ENCODE measurements at regions not wholly inside any gene's neighbourhood (a gene's known extent, or its start where the extent isn't known, plus 50 kb on each side); places are given as distances from the start of the nearest gene placed in this dataset.
"Not testable (repeated sequence)": the region's sequence is repeated elsewhere in the genome, so short reads cannot be mapped to it uniquely, and the experiment has no call there.

DNA sequence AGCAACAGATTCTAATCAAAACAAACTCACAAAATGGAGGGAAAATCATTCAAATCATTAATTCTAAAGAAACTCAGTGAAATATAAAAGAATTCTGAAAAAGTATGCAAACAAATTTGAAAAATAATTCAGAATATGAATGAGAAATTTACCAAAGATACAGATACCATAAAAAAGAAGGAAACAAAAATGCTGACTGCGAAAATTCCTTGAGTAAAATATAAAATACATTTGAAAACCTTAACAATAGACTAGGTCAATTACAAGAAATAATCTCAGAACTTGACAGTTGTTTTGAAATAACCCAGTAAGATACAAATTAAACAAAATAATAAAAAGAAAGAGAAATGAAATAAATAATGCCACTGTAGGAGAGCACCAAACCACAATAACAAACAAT, 1289.0 kb downstream of the SLITRK1 start:
- DNase-seq (ENCODE audit: low spot score): no peak

DNA sequence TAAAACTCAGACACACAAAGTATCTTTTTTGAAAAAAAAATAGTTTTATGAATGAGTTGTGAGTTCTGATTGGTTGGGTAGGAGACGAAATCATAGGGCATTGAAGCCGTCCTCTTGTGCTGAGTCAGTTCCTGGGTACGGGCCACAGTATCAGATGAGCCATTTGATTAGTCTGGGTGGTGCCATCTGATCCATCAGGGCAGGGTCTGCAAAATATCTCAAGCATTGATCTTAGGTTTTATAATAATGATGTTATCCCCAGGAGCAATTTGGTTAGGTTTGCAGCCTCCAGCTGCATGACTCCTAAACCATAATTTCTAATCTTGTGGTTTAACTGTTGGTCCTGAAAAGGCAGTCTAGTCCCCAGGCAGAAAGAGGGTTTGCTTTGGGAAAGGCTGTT, 1310.6 kb downstream of the SLITRK1 start:
- DNase-seq (ENCODE audit: low spot score): no peak

DNA sequence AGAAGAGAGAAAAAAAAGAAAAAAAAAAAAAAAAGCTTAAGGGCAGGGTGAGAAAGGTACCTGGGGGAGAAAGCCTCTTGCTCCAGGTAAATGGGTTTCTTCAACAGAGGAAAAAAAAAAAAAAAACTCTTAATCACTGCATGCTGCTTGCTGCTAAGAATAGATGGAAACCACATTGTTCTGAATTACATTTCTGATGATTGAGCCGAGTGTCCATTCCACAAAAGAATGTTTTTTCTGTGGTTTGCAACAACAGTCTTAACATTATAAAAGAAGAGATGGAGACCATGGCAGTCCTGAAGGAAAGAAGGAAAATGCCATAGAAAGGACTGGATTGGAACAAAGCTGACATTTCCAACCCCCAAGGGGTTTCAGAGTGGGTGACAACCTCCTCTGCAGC, 1312.7 kb downstream of the SLITRK1 start:
- DNase-seq (ENCODE audit: low spot score): no peak

DNA sequence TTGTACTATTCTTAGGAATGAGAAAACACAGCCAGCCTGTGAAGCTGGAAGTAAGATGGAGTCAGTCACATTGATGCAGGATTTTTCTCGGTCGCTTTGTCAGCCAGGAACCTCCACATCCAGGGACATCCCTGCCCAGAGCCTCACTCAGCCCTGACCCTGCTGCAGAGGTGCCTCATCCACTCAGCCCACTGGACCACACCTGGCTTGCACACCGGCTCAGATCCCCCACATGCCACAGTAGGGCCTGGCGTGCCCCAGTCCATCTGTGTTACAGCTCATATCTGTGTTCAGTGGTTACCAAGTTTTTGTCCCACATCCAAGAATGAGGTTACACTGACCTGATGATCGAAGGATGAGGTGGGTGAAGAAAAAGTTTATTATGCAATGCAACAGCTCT, 1315.4 kb downstream of the SLITRK1 start:
- DNase-seq (ENCODE audit: low spot score): no peak

DNA sequence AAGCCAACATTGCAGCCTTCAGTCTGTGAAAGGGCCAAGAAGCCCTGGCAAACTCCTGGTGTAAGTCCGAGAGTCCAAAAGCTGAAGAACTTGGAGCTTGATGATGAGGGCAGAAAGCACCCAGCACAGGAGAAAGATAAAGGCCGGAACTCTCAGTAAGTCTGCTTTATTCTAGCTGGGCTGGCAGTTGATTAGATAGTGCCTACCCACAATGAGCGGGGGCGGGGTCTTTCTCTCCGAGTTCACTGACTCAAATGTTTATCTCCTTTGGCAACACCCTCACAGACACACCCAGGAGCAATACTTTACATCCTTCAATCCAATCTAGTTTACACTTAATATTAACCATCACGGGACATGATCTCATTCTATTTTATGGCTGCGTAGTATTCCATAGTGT, 1317.1 kb downstream of the SLITRK1 start:
- no peak for DNase-seq (ENCODE audit: low spot score)

DNA sequence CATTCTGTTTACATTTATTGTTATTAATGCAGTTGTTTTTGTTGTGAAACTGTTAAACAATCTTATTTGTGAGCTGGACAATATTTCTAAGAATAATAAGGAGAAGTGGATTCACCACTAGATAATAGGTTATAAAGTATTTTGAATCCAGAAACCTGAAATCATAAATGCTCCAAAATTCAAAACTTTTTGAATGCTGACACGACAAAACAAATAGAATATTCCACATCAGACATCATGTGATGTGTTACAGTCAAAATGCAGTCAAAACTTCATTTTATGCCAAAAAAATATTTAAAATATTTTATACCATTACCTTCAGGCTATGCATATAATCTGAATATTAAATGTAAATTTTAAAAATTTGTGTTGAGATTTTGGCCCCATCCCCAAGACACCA, 1321.4 kb downstream of the SLITRK1 start:
- DNase-seq (ENCODE audit: low spot score): no peak

DNA sequence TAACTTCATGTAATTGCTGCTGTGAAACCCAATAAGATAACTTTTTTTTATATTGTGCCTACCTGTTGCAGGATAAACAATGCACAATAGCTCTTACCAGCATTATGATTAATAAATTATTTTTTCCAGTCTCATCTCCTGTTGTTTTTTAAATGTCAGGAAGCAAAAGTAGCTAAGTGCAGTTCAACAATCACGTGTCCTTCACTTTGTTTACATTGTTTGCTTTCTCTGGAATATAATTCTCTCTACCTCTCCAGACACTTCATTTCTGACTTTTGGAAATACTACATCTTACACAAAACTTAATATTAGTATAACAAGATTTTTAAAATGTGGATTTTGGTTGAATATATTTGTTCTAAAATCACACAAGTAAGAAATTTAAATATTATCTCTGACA, 1359.4 kb downstream of the SLITRK1 start:
- DNase-seq (ENCODE audit: low spot score): no peak

DNA sequence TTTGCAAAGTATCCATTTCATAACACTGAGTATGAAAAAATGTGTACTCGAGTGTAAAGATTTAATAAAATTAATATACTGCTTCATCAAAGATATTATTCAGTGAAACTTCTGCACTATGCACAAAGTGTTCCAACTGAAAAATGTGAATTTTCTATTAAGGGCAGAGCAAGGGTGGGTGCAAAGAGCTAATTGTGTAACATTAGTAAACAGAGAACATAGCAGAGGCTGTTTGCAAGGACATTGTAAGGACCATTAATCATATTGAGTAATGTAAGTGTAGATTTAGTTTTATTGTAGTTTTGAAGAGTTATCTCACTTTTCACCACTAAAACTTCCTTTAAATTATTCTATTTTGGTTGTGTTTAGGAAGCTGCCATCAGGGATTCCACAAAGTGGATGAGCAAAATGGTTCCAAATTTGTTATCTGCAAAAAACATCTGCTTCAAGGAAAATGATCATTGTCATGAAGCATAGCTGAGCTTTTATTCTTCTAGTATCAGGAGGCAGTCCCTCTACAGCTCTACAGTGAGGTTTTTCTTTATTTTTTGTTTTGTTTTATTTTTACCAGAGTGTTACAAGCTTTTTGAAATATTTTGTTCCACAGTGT, 1375.4 kb downstream of the SLITRK1 start:
- DNase-seq (ENCODE audit: low spot score): no peak

DNA sequence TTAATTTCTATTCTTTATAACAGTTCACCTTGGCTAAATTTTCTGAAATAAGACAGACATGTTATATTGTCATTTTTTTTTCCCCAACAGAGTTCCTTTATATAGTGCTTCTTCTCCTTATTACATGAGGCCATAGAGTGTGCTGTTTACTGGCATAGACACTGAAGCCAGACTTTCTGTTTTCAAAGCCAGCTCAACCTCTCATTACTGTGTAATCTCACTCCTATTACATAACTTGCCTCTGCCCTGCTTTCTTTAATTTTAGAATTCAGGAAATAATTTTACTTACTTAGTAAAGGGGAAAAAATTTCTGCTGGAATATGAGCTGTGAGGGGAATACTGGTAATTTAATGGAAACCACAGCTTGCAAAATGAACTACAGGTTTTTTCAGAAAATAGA, 1380.4 kb downstream of the SLITRK1 start:
- DNase-seq (ENCODE audit: low spot score): no peak

DNA sequence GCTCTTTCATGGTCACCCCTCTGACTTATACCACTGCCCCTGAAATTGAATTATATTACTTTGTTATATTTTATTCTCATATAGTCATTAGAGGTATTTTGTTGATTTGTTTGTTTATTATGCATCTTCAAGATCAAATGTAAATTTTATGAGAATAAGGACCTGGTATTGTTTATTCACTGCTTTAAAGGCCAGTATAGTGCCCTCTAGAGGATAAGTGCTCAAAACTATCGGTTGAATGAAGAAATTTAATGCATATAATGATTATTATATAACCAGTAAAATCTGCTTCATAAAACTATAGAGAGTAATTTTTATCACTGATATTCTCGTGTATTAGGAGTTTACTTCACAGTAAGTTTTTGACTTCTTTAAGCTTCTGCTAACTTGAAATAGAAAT, 1401.9 kb downstream of the SLITRK1 start:
- DNase-seq (ENCODE audit: low spot score): no peak

DNA sequence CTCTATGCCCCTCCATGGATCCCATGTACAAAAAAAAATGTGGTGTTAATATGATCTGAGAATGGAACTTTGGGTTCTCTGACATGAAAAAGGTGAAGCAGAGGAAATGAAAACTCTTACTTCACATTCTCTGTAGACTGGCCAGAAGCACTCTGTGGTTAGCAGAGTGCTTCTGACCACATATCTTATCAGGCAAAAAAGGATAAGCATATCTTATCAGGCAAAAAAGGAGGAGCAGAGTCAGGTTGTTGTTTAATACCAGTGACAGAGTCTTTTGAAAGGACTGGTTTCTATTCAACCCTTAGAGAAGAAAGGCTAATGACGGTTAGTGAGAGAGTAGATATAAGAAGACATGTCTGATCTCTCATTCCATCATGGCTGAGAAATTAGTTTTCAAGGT, 1404.8 kb downstream of the SLITRK1 start:
- DNase-seq (ENCODE audit: low spot score): no peak

DNA sequence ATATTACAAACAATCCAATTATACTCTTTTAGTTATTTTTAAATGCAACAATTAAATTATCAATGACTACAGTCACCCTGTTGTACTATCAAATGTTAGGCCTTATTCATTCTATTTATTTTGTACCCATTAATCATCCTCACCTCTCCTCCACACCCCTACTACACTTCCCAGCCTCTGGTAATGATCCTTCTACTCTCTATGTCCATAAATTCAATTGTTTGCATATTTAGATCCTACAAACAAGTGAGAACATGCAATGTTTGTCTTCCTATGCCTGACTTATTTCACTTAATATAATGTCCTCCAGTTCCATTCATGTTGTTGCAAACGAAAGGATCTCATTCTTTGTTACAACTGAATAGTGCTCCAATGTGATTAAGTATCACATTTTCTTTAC, 1414.6 kb downstream of the SLITRK1 start:
- DNase-seq (ENCODE audit: low spot score): no peak

DNA sequence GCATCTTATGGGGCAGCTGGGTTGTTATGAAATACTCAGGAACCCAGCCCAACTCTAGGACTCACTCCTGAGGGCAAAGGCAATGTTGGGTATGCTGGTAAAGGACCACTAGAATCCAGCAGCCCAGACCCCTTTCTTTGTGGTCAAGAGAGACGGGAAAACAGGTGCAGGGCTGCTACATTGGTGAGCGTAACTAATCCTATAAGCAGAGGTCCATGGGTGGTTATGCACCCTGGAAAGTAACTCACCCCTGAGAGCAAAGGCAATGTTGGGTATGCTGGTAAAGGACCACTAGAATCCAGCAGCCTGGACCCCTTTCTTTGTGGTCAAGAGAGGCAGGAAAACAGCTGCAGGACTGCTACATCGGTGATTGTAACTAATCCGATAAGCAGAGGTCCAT, 1422.7 kb downstream of the SLITRK1 start:
- not testable (repeated sequence) for DNase-seq (ENCODE audit: low spot score)

DNA sequence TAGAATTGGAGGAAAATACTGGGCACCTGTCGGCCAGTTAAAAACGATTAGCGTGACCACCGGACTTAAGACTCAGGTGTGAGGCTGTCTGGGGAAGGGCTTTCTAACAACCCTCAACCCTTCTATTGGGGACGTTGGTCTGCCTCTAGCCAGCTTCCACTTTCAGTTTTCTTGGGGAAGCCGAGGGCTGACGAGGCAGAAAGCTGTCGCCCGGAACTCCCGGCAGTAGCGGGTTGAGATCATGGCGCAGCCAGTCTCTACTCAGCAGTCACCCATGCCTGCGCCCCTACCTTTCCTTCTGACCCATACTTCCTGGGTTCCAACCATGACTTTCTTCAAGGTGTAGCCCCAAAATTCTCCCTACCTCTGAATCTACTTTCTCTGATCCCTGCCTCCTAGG, 1424.1 kb downstream of the SLITRK1 start:
- DNase-seq (ENCODE audit: low spot score): no peak

DNA sequence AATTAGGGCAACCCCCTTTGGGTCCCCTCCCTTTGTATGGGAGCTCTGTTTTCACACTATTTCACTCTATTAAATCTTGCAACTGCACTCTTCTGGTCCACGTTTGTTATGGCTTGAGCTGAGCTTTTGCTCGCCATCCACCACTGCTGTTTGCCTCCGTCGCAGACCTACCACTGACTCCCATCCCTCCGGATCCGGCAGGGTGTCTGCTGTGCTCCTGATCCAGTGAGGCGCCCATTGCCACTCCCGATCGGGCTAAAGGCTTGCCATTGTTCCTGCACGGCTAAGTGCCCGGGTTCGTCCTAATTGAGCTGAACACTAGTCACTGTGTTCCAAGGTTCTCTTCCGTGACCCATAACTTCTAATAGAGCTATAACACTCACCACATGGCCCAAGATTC, 1424.7 kb downstream of the SLITRK1 start:
- DNase-seq (ENCODE audit: low spot score): not testable (repeated sequence)

DNA sequence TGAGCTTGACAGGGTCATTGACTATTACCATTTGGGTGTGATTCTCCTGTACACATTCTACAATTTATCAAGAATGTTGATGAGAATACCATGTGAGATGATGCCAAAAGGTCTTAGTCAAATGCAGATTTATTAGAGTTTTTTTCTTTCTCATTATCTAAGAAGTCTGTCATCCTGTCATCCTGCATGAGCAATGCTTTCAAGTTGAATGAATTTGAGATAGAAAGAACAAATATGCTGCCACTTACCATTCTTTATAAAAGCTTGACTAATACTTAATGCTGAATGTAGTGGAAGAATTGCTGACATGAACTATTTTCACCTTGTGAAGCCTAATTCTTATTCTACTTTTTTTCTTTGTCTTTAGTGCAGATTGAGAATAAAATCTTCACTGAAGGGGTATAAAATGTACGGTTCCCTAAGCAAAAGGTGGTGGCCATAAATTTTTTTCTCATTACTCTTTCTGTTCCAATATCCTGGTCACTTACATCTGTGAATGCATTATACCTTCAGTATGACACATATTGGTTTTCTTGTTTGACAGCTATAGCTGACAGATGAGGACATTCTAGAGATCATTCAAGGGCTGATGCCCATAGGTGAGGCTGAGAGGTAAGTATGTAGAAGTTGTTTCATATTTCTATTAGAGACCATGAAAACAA, 1434.7 kb downstream of the SLITRK1 start:
- no peak for DNase-seq (ENCODE audit: low spot score)

DNA sequence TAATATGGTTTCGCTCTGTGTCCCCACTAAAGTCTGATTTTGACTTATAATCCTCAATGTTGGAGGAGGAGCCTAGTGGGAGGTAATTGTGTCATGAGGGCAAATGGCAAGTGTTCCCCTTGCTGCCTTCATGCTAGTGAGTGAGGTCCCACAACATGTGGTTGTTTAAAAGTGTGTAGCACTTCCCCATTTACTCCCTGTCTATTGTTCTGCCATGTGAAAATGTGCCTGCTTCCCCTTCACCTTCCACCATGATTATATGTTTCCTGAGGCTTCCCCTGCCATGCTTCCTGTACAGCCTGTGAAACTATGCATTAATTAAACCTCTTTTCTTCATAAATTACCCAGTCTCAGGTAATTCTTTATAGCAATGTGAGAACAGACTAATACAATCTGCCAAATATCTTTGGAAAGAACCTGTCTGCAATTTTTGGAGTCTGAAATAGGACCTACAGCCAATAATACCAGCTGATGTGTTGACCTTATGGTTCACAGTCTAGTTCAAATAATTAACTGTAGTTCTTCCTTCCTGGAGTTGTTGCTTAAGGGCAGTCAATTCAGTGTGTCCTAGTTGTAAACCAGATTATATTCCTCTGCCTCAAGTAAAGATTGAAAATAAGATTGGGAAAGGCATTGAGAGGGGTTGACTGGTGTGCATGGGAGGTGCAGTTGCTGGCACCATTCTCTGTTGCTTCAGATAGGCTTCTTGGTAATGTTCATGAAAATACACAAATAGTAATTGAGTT, 1442.9 kb downstream of the SLITRK1 start:
- DNase-seq (ENCODE audit: low spot score): no peak

DNA sequence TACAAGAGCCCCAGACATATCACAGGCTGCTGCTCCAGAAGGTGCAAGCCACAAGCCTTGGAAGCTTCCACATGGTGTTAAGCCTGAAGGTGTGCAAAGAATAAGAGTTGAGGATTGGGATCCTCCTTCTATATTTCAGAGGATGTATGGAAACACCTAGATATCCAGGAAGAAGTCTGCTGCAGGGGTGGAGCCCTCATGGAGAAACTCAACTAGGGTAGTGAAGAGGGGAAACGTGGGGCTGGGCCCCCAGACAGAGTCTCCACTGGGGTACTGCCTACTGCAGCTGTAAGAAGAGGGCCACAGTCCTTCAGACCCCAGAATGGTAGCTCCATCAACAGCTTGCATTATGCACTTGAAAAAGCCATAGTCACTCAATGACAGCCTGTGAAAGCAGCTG, 1444.0 kb downstream of the SLITRK1 start:
- no peak for DNase-seq (ENCODE audit: low spot score)

DNA sequence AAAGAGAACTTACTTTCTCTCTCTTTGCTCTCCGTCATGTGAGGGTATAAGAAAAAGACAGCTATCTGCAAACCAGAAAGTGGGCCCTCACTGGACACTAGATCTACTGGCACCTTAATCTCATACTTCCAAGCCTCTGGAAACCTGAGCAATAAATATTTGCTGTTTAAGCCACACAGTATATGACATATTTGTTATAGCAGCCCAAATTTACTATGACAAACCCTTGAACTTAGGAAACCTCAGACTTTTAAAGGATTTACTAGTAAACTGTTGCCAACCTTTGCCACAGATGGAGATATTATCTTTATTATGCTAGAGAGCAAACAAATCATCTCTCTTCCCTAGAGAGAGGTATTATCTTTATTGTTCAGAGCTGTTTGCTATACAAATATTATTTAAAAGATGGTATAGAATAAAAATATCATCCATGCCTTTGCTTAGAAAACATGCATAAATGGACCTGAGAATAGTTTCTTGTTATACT, 1446.1 kb downstream of the SLITRK1 start:
- DNase-seq (ENCODE audit: low spot score): no peak

DNA sequence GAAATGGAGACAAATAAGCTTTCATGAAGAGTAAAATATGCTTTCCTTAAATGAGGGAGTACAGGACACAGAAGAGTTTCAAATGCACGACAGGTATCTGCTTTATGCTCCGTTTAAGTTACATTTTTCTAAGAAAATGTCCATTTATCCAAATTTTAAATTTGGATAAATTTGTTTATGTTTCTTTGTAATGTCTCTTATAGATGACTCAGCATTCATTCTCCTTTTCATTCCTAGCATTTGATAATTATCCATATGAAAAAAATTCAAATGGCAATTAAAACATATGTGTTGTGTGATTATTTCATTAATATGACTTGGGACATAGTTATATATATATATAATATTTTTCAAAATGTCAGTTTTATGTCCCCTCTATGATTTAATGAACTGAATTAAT, 1449.3 kb downstream of the SLITRK1 start:
- no peak for DNase-seq (ENCODE audit: low spot score)

DNA sequence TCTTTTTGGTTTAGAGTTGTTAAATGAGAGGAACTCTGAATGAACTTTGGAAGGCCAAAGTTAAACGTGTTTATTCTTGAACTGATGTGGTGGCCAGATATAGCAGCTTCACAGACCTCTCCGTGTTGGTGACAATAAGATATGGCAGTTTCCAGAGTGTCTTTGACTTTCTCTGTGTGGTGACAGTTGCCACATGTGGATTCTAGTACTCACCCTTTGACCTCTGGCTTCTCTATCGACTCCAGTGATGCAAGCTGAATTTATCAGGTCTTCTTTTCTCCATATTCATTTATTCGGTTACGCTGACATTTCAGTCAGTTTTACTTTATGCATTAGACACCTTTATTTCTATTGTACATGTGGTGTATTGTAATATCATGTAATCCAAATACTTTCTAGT, 1469.5 kb downstream of the SLITRK1 start:
- DNase-seq (ENCODE audit: low spot score): no peak

DNA sequence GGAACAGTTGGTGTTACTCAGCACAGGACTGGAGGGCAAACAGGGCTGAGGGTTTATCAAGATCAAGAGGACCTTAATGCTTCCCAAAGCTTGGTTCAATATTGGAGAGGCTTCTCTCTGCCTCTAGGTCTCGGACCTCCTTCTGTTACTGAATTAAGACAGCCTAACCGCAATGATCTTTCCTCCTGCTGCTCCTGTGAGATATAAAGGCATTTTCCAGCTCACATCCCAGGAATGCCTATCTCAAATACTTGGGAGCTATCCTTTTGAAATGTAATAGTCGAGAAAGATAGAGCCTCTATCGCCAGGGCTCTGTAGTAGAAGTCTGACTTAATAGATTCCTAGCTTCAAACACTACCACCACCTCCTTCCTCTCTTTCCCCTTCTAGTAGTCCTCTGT, 1475.0 kb downstream of the SLITRK1 start:
- DNase-seq (ENCODE audit: low spot score): no peak

DNA sequence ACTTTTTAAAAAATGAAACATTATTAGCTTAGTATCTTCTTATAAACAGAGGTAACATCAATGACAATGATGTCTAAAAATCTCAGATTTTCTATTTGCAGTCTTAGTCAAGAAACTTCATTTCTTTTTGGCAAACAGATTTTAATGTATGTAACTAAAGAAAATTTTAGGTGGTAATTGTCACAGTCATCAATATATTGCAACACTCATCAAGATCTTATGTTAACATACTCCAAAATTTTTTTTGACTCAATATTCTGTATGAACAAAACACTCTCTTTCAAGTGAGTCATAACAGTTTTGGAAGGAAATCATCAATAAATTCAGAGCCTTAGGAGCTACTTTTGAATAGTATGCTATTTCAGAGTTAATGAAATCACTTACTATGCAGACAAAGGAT, 1507.6 kb downstream of the SLITRK1 start:
- no peak for DNase-seq (ENCODE audit: low spot score)
